Lower leg skin (tissue), 3 donors: ENCODE measurements at regions not wholly inside any gene's neighbourhood (a gene's known extent, or its start where the extent isn't known, plus 50 kb on each side); places are given as distances from the start of the nearest gene placed in this dataset.

Source experiments
- CTCF ChIP-seq, 3 donors: fragments of 450-650 bp; IDR thresholded peaks; one replicate each; pipeline ENCODE4 v1.5.1; 2016; ENCODE audit warnings: antibody characterized with exemption in 3 of 3, mild to moderate bottlenecking in 3 of 3, moderate library complexity in 2 of 3
- POLR2A ChIP-seq, 2 donors: fragments of 450-650 bp; IDR thresholded peaks; one replicate each; pipeline ENCODE4 v1.6.1; 2016 to 2017; ENCODE audit warnings: antibody characterized with exemption in 2 of 2, mild to moderate bottlenecking in 1 of 2, moderate library complexity in 1 of 2

GRCh38 chr16:7910116-7910515 is 577.5 kb downstream of the RBFOX1 start:
- no peak for TF ChIP-seq CTCF (IDR thresholded peaks at IDR 0.05)
- no peak for TF ChIP-seq POLR2A (IDR thresholded peaks at IDR 0.05)
